ENCODE measurements at regions not wholly inside any gene's neighbourhood (a gene's known extent, or its start where the extent isn't known, plus 50 kb on each side); places are given as distances from the start of the nearest gene placed in this dataset.
"Not testable (repeated sequence)": the region's sequence is repeated elsewhere in the genome, so short reads cannot be mapped to it uniquely, and the experiment has no call there.

GRCh38 chr2:12918835-12919445 is 202.2 kb downstream of the TRIB2 start:
- in situ Hi-C loops (cut with HindIII; ENCODE audit: low sequenced_read_pairs) = no loop called here
- DNase-seq (ENCODE audit: low spot score) = peak; percentile 9

- in situ Hi-C loops (cut with HindIII; ENCODE audit: low sequenced_read_pairs) = no loop called here
- DNase-seq (ENCODE audit: low spot score) = no peak
These were observed 204.6 kb downstream of the TRIB2 start for GRCh38 chr2:12921321-12921720.

GRCh38 chr2:12923907-12924610 is 207.3 kb downstream of the TRIB2 start:
- DNase-seq (ENCODE audit: low spot score) = no peak
- in situ Hi-C loops (cut with HindIII; ENCODE audit: low sequenced_read_pairs) = no loop called here

- in situ Hi-C loops (cut with HindIII; ENCODE audit: low sequenced_read_pairs); DNase-seq (ENCODE audit: low spot score): not testable (repeated sequence)
These were observed 209.9 kb downstream of the TRIB2 start for GRCh38 chr2:12926641-12927040.

- in situ Hi-C loops (cut with HindIII; ENCODE audit: low sequenced_read_pairs) = no loop called here
- no peak for DNase-seq (ENCODE audit: low spot score)
These were observed 211.6 kb downstream of the TRIB2 start for GRCh38 chr2:12928197-12928774.

GRCh38 chr2:12928775-12929401 is 212.2 kb downstream of the TRIB2 start:
- DNase-seq (ENCODE audit: low spot score) = no peak
- in situ Hi-C loops (cut with HindIII; ENCODE audit: low sequenced_read_pairs) = no loop called here

- in situ Hi-C loops (cut with HindIII; ENCODE audit: low sequenced_read_pairs) = no loop called here
These were observed 213.0 kb downstream of the TRIB2 start for GRCh38 chr2:12929758-12930157.

GRCh38 chr2:12930391-12930790 is 213.7 kb downstream of the TRIB2 start:
- no peak for DNase-seq (ENCODE audit: low spot score)
- in situ Hi-C loops (cut with HindIII; ENCODE audit: low sequenced_read_pairs) = no loop called here

More at GRCh38 chr2:12929758-12930157, 213.0 kb downstream of the TRIB2 start:
- DNase-seq (ENCODE audit: low spot score) = no peak

GRCh38 chr2:12931186-12931844 is 214.6 kb downstream of the TRIB2 start:
- DNase-seq (ENCODE audit: low spot score) = peak; percentile 45
- in situ Hi-C loops (cut with HindIII; ENCODE audit: low sequenced_read_pairs) = no loop called here

GRCh38 chr2:12932192-12932591 is 215.5 kb downstream of the TRIB2 start:
- DNase-seq (ENCODE audit: low spot score) = no peak
- in situ Hi-C loops (cut with HindIII; ENCODE audit: low sequenced_read_pairs) = no loop called here

GRCh38 chr2:12934146-12934756 is 217.5 kb downstream of the TRIB2 start:
- DNase-seq (ENCODE audit: low spot score) = no peak
- in situ Hi-C loops (cut with HindIII; ENCODE audit: low sequenced_read_pairs) = no loop called here

- in situ Hi-C loops (cut with HindIII; ENCODE audit: low sequenced_read_pairs) = no loop called here
- peak; percentile 11 for DNase-seq (ENCODE audit: low spot score)
These were observed 218.5 kb downstream of the TRIB2 start for GRCh38 chr2:12935222-12935621.

GRCh38 chr2:12935796-12936195 is 219.1 kb downstream of the TRIB2 start:
- in situ Hi-C loops (cut with HindIII; ENCODE audit: low sequenced_read_pairs) = no loop called here
- no peak for DNase-seq (ENCODE audit: low spot score)

- DNase-seq (ENCODE audit: low spot score) = no peak
- in situ Hi-C loops (cut with HindIII; ENCODE audit: low sequenced_read_pairs) = no loop called here
These were observed 224.5 kb downstream of the TRIB2 start for GRCh38 chr2:12941203-12941602.

- in situ Hi-C loops (cut with HindIII; ENCODE audit: low sequenced_read_pairs) = no loop called here
- no peak for DNase-seq (ENCODE audit: low spot score)
These were observed 231.7 kb downstream of the TRIB2 start for GRCh38 chr2:12948231-12948960.

- no peak for DNase-seq (ENCODE audit: low spot score)
- in situ Hi-C loops (cut with HindIII; ENCODE audit: low sequenced_read_pairs) = no loop called here
These were observed 232.2 kb downstream of the TRIB2 start for GRCh38 chr2:12948961-12949353.

GRCh38 chr2:12949406-12949805 is 232.7 kb downstream of the TRIB2 start:
- in situ Hi-C loops (cut with HindIII; ENCODE audit: low sequenced_read_pairs) = no loop called here
- no peak for DNase-seq (ENCODE audit: low spot score)

GRCh38 chr2:12950174-12950573 is 233.4 kb downstream of the TRIB2 start:
- in situ Hi-C loops (cut with HindIII; ENCODE audit: low sequenced_read_pairs) = no loop called here
- DNase-seq (ENCODE audit: low spot score) = no peak
